ENCODE measurements at regions not wholly inside any gene's neighbourhood (a gene's known extent, or its start where the extent isn't known, plus 50 kb on each side); places are given as distances from the start of the nearest gene placed in this dataset.
"Not testable (repeated sequence)": the region's sequence is repeated elsewhere in the genome, so short reads cannot be mapped to it uniquely, and the experiment has no call there.

DNA sequence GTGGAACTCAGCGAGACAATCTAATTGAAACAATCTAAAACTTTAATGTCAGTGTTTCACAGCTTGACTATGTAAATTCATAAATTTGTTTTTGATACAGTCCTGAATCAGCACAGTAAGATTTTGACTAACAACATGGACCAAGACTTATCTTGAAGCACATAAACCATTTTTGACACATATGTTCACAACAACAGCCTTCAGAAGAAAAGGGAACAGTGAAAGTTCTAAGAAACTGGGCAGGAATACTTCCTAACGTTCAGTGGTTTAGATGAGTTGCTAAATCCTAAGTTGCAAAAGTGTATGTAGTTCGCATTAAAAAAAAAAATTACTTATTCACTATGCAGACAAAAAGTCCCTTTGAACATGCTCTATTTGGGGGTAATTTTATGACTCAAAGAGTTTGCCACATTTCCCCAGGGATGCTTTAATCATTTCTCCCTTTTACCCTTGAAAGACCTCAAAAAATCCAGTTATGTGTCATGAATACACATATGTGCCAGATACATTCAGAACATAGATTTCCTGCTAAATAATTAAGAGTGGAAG is 120.2 kb downstream of the MRPL39 start:
- DNase-seq (ENCODE audit: low read depth in 2 of 2): no peak

- no peak for DNase-seq (ENCODE audit: low read depth in 2 of 2)
Measured at GRCh38 chr21:25485914-25486313, 121.4 kb downstream of the MRPL39 start.

GRCh38 chr21:25467896-25468295 is 139.4 kb downstream of the MRPL39 start:
- no peak for DNase-seq (ENCODE audit: low read depth in 2 of 2)

DNA sequence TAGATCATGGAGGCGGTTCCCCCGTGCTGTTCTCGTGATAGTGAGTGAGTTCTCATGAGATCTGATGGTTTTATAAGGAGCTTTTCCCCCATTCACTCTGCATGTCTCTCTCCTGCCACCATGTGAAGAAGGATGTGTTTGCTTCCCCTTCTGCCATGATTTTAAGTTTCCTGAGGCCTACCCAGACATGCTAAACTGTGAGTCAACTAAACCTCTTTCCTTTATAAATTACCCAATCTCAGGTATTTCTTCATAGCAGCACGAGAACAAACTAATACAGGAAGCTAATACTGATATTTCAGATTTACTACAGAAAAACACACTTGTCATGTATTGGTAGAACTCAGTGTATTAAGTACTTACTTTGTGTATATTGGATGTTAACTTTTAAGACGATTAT is 140.2 kb downstream of the MRPL39 start:
- DNase-seq (ENCODE audit: low read depth in 2 of 2): not testable (repeated sequence)

DNA sequence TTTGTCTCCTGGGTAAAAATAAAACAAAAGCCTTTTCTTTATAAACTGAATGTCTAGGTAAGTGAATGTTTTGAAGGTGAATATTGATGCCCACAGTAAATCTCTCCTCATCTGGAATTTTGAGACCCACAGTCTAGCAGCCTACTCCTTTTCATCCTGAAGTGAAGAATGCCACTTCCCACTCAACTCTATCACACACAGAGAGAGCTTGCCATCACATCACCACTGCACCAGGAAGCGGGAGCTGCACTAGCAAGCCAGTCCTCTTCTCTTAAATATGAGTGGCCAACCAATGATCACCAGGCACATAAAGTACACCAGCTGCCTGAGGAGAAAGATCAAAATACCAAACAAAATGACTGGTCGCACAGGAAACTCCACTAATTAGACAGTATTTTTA is 140.8 kb downstream of the MRPL39 start:
- DNase-seq (ENCODE audit: low read depth in 2 of 2): no peak

- no peak for DNase-seq (ENCODE audit: low read depth in 2 of 2)
Measured at GRCh38 chr21:25465263-25465662, 142.0 kb downstream of the MRPL39 start.

DNA sequence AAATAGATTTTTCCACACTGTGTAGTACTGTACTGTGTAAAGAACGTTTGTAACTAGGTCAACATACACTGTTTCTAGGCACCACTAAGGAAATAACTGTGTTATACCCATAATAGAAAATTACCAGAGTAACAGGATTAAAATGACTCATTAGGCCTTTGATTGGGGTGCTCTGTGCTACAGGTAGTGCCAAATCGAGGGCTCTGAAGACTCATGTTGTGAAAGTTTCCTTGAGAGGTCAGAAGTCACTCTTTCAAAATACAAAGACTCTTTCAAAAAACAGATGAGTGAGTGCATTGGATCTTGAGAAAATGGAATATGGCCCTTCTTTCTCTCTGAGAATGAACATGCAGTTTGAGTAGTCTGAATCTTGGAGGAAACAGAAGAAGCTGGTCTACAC is 143.0 kb downstream of the MRPL39 start:
- no peak for DNase-seq (ENCODE audit: low read depth in 2 of 2)

GRCh38 chr21:25462517-25462971 is 144.7 kb downstream of the MRPL39 start:
- no peak for DNase-seq (ENCODE audit: low read depth in 2 of 2)

GRCh38 chr21:25461725-25462124 is 145.6 kb downstream of the MRPL39 start:
- DNase-seq (ENCODE audit: low read depth in 2 of 2): no peak

DNA sequence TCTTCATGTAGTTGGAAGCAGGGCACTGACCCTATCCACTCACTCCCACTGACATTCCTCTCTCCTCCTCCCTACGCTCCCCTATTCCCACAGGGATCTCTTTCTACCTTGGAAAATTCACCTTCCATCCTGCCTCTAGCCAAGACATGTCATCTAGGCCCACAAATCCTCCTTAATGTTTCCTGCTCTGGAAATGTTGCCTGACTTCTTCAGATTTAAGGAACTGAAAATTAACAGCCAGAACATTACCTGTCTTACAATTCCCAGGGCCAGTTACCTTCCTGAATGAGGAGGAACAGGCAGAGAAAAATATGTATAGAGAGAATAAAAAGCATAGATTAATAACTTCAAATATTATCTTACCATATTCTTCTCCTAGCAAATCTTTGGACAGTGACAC is 147.3 kb downstream of the MRPL39 start:
- DNase-seq (ENCODE audit: low read depth in 2 of 2): no peak

DNA sequence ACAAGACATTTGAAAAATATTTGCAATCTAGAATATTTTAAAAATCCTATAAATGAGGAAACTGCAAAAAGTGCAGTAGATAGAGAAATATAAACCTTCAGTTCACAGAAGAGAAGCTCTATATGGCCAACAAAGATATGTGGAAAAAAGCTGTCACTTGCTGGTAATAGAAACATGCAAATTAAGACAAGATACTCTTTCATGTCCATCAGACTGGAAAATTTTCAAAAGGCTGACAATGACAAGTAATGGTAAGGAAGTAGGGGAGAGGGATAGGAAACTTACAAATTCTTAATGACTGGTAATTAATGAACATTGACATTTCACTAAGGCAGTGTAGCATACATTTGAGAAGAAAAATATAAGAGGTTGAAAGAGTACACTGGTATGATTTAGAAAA is 147.9 kb downstream of the MRPL39 start:
- no peak for DNase-seq (ENCODE audit: low read depth in 2 of 2)

- no peak for DNase-seq (ENCODE audit: low read depth in 2 of 2)
Measured at GRCh38 chr21:25458484-25458883, 148.8 kb downstream of the MRPL39 start.

DNA sequence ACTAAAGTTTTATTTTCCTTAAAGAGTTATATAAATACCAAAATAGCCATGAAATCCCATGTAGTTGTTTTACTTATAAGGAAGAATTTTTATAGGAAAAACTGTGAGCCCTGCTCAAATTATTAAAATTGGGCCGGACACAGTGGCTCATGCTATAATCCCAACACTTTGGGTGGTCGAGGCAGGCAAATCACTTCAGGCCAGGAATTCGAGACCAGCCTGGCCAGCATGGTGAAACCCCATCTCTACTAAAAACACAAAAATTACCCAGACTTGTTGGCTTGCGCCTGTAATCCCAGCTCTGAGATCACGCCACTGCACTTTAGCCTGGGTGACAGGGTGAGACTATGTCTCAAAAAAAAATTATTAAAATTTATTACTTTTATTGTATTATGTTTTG is 149.3 kb downstream of the MRPL39 start:
- no peak for DNase-seq (ENCODE audit: low read depth in 2 of 2)

- no peak for DNase-seq (ENCODE audit: low read depth in 2 of 2)
Measured at GRCh38 chr21:25457411-25457810, 149.9 kb downstream of the MRPL39 start.

- no peak for DNase-seq (ENCODE audit: low read depth in 2 of 2)
Measured at GRCh38 chr21:25456672-25457071, 150.6 kb downstream of the MRPL39 start.

- DNase-seq (ENCODE audit: low read depth in 2 of 2): no peak
Measured at GRCh38 chr21:25453524-25453923, 153.8 kb downstream of the MRPL39 start.

DNA sequence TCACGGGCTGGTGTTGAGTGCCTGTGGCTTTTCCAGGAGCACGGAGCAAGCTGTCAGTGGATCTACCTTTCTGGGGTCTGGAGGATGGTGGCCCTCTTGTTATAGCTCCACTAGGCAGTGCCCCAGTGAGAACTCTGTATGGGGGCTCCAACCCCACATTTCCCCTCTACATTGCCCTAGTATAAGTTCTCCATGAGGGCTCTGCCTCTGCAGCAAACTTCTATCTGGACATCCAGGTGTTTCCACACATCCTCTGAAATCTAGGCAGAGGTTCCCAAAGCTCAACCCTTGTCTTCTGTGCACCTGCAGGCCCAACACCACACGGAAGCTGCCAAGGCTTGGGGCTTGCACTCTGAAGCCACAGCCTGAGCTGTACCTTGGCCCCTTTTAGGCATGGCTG is 157.3 kb downstream of the MRPL39 start:
- DNase-seq (ENCODE audit: low read depth in 2 of 2): no peak

GRCh38 chr21:25441835-25442234 is 165.4 kb downstream of the MRPL39 start:
- DNase-seq (ENCODE audit: low read depth in 2 of 2): no peak

GRCh38 chr21:25437465-25437864 is 169.8 kb downstream of the MRPL39 start:
- DNase-seq (ENCODE audit: low read depth in 2 of 2): not testable (repeated sequence)

- no peak for DNase-seq (ENCODE audit: low read depth in 2 of 2)
Measured at GRCh38 chr21:25428537-25428936, 178.7 kb downstream of the MRPL39 start.

DNA sequence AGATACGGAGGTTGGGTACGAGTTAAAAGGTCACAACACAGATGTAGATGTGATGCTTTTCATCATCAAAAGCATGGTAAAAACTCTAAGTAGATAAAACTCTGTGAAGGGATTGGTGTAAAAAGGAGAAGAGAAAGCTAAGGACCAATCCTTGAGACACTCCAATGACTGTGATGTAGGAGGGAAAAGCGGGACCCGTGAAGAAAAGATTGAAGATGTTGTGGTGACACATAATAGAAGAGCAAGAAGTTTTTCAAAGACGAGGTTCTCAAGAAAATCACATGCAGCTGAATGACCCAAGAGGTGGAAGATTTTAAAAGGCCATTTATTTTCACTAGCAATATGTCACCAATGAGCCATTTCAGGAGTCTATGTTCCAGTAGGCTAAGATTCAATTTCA is 179.5 kb downstream of the MRPL39 start:
- DNase-seq (ENCODE audit: low read depth in 2 of 2): no peak

DNA sequence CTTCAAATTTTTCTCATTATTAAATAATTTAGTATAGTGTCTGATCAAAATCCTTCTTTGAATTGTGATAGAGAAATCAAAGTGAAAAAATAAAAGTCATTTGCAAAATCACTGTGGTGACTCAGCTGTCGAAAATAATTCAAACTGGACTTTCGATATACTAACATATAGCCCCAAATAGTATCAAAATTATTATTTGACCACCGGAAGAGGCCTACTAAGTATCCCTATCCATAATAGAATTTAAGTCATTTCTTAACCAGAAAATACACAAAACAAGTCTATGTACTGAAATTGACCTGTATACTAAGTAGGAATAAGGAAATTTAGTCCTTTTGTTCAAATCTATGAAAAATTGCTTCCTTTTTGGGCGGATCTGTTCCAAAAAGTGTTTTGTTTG is 180.7 kb downstream of the MRPL39 start:
- no peak for DNase-seq (ENCODE audit: low read depth in 2 of 2)

GRCh38 chr21:25425156-25425555 is 182.1 kb downstream of the MRPL39 start:
- DNase-seq (ENCODE audit: low read depth in 2 of 2): no peak

DNA sequence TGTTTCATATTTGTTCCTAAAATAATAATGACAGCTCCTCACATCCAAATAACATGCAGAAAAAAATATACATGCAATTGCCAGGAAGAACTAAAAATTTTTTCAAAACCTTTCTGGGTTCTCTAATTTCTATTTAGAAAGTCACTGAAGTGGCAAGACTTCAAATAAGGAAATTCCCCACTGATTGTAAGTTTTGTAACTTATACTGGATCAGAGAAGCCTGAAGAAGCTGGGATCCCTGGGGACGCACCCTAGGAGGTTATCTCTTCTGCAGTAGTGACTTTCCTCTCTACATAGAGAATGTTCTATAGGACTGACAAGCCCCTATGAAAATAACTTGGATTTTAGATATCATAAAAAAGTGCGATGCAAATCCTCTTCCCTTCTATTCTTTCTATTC is 182.6 kb downstream of the MRPL39 start:
- no peak for DNase-seq (ENCODE audit: low read depth in 2 of 2)

Measured in stimulated activated CD4-positive, alpha-beta T cell treated with anti-CD3 and anti-CD28 coated beads, Interleukin-1b, Interleukin-23, amount 100 ng/mL, for 1 hour (primary cell).